Ecto neural progenitor cell (in vitro differentiated cells): ENCODE measurements at regions not wholly inside any gene's neighbourhood (a gene's known extent, or its start where the extent isn't known, plus 50 kb on each side); places are given as distances from the start of the nearest gene placed in this dataset.

Source experiments
- DNase-seq: peaks from one replicate; pipeline ENCODE4 v3.0.0-alpha.2; 2018; ENCODE audit warnings: low spot score

DNA sequence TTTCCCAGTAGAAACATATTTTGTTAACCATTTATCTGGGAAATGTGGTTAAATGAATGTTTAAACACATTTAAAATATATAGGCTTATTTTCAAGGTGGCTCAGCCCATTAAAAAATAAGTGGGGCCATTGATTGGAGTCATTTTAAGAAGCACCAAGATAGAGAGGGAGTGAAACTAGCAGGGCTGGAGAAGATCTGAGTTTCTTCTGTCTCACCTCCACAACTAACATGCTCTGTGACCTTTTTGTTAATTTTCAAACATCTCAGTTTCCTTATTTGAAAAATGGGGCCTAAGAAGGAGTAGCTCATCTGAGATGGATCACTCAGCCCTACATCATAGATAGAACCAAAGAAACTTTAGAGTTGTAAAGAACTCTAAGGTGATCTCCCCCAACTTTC is 254.8 kb downstream of the KCNS3 start:
- no peak for DNase-seq

DNA sequence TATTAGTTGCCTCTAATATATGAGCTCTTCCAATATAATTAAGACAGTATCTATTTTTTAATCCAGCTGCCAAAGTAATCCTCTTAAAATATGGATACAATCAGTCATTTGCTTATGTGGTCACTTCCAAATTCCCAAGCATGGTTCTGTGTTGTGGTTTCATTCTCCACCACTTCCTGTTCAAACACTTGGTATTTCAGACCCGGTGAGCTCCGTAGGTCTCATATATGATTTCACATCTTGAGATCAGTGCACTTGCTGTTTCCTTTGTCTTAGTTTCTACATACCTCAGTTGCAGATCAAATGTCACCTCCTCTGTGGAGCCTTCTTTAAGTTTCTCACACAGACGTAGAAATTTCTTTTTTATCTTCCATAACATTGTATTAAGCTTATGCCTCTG is 254.2 kb downstream of the KCNS3 start:
- DNase-seq: no peak

DNA sequence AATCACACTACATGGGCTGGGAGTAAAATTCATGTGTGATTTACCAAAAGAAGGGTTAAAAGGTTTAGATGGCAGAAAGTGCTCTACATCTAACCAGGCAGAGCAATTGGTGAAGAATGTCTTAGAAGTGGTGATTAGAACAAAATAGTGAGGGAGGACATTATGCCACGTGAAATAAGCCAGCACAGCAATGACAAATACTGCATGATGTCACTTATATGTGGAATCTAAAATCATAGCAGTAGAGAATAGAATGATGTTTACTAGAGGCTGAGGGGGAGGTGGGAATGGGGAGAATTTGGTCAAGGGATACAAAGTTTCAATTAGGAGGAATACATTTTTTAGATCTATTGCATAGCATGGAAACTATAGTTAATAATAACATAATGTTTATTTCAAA is 253.3 kb downstream of the KCNS3 start:
- DNase-seq: no peak

DNA sequence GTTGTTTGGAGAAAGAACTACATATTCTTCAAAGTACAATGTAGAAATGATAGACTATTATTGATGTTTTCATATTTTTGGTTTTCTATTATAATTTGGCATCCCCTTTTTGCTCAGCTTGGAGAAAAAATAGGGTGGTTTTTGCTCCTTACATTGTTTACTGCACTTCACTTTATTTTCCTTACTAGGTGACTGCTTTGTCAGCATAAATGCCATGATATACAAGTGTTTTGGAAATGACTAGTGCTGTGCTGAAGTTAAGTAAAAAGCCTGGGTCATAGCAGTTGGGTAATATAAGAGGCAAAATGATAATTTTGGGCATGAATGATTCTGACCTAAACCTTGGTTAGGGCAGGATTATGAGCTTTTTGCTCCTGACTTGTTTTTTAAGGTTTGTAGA is 250.9 kb downstream of the KCNS3 start:
- DNase-seq: no peak

DNA sequence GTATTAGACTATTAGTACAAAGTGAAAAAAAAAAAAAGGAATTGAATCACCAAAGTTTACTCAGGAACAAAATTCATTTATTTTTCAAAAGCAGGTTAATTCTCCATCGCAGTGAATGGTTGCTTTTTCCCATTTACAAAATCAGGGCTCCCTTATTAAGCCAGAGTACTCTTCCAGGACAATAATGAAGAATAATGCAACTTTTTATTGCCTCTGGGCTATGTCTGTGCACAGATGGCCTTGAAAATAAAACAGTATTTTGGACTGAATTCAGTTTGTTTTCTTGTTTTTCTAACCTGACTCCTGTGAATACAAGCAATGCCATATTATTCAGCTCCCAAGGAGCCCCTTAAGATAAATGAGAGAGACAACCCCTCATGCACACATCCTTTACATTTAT is 246.8 kb downstream of the KCNS3 start:
- no peak for DNase-seq

DNA sequence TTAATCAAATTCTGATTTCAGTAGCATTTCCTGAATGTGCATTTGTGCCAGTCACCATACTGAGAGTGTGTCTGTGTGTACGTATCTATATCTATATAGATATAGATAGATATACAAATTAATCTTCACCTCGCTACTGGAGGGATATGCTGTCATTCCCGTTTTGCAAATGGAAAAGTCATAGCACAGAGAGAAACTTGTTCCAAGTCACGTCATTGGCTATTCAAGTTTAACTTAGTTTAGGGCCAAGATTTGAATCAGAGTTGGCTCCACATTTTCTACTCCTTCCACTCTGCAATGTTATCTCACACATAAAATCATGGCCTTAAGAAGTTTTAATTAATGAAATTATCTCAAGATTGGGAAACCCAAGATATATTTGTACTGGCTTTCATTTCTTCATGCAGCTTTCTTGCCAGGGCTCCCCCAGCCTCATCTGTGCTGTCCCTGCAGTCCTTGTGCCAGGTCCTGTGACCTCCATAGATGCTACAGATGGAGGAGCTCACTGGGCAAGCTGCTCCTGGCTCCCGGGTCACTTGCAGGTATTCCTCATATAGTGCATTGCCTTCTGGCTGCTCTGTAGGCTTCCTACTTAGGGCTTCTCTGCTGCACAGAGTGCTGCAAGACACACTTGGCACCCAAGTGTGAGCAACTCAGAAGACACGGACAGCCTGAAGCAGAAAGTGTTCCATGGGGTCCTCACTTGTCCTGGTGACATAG is 245.8 kb downstream of the KCNS3 start:
- DNase-seq: no peak

DNA sequence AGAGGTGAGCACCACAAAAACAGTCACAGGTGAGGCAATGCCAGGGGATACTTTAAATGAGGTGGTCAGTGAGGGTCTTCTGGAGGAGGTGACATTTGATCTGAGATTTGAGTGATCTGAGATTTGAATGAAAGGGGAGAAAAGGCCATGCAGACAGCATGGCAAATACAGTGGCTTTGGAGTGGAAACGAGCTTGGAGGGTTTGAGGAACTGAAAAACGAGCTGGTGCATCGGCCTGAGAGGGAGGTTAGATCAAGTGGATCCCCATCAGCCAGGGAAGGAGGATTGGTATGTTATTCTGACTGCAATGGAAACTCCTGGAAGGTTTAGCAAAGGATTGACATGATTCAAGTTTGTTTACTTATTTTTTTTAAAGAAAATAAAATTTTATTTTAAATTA is 245.1 kb downstream of the KCNS3 start:
- DNase-seq: no peak

DNA sequence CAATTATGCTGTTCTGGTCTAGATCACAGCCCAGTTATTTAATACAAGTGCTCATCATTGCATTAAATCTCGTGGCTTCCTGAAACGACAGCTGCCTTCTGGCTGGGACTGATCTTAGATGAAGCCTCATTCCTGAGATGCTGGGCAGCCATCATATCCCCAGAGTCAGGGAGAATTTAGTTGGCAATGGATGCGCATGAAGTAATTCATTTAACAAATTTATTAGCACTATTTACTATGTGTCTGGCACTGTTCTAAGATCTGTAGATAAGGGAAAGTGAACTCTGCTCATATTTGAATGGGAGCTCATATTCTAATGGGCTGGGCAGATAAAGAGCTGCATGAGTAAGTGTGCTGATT is 244.7 kb downstream of the KCNS3 start:
- DNase-seq: no peak

DNA sequence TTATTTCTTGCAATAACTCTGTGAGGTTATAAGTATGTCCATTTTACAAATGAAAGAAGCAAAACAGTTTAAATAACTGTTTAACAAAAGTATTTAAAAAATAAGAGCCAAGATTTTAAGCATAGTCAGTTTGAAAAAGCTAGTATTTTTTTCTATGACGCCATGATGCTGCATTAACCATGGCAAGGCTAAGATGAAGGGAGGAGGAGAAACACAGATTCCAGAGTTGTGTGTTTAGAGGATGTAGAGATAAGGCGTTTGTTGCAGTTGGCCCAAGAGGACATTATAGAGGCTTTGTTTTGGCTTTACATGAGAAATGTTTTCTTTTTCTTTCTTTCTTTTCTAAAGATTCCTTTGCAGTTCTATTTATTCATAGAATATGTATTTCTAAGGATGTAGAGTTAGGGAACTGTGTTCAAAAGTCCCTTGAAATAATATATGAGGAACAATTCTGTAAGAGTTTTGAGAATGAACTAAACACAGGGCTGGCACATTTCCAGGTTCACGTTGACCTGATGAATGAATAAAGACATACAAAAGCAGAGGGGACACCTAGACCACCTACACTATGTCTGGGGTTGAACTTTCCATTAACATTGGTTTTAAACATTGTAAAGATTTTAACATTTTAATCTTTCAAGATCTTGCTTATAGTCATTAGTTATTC is 244.2 kb downstream of the KCNS3 start:
- DNase-seq: no peak

DNA sequence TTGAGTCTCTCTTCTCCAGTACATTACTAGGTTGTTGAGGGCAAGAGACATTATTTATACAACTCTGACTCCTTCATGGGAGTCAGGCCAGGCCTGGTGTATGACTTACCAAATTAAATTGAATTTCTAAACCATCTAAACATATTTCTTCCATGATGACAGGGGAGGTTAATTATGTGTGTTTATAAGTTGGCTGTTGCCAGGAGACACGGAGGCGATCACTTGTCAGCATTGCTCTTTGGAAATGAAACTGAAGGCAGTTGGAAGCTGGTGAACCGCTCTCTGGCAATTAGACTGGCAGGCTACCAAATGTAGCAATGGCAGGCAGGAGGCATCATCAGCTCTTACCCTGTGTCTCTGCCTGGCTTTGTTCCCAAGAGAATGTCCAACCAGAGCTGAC is 241.4 kb downstream of the KCNS3 start:
- DNase-seq: no peak

DNA sequence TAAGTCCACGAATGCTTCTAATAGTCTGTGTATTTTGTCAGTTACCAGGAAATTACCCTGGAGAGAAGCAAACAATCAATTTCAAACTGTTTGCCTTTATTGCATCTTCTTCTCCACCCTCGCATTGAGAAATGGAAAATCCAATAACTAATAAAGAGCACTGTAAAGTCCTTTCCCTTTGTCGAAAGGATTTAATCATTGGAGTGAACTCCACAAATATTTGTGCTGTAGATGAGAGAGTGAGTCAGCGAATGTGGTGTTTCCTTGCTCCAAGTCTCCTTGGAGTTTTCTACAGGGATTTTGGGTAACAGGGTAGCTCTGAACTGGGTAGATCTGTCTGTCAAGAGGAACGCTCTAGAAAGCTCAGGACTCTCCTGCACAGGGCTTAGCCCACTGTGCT is 240.2 kb downstream of the KCNS3 start:
- DNase-seq: no peak

DNA sequence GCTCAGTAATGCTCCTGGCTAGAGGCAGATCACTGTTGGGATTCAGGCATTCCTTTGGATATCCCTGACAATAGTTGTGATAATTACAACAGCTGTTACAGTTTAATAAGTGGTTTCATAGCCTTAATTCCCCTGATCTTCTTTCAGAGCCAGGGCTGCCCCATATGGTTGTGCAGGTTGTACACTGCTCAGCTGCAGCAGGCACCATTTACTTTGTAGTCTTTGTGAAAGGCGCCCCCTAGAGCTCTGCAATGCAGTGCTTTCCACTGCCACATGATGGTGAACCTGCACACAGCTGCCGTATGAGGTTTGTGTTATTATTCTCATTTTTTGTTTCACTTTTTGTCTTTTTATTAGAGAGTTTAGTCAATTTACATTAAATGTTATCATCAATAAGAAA is 239.1 kb downstream of the KCNS3 start:
- no peak for DNase-seq

DNA sequence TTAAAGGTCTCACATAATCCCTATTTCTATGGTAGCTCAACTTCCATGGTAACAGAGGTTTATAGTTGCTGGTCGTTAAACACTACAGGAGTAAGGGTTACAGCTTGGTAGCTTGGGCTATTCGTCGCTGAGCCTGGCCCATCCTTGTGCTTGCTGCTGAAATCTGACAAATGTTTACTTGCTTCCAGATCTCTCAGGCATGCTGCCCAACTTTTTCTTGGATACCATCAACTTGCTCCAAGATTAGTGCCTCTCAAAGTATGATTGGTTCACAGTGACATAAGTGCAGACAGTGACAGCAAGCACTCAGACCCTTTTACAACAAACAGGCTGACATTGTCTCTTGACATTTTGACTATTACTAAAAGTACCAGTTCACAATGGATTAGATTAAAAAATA is 231.8 kb downstream of the KCNS3 start:
- no peak for DNase-seq

DNA sequence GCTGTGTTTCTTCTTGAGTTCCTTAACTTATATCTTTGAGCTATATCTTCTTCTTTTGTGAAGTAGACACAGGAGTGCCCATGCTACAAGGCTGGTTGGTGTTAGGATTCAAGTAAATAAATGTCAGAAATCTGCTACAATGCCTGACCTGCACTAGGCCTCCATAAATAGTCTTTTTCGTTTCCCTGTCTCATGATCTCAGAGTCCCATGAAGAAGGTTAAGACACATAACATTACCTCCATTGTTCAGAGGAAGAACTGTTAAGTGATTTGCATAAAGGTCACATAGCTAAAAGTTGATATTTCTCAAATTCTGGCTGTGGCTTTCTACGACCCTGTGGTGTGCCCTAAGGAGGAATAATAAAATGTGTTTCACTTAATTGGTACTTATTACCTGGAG is 228.4 kb downstream of the KCNS3 start:
- DNase-seq: no peak

DNA sequence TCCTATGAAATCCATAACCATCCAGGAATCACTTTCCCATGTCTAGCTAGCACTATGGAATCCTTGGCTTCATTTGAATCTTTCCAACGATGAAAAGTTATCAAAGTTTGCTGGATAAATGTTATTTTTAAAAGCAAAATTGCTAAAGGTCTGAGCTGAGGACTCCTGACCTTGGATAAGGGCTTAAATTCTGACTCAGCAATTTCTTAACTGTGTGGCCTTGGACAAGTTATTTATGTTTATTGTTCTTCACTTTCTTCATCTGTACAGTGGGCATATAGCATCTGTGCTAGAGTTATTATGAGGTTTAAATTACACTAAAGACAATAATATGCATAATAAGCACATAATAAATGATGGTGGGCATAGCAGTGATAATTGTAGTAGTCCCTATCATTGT is 227.5 kb downstream of the KCNS3 start:
- DNase-seq: no peak

DNA sequence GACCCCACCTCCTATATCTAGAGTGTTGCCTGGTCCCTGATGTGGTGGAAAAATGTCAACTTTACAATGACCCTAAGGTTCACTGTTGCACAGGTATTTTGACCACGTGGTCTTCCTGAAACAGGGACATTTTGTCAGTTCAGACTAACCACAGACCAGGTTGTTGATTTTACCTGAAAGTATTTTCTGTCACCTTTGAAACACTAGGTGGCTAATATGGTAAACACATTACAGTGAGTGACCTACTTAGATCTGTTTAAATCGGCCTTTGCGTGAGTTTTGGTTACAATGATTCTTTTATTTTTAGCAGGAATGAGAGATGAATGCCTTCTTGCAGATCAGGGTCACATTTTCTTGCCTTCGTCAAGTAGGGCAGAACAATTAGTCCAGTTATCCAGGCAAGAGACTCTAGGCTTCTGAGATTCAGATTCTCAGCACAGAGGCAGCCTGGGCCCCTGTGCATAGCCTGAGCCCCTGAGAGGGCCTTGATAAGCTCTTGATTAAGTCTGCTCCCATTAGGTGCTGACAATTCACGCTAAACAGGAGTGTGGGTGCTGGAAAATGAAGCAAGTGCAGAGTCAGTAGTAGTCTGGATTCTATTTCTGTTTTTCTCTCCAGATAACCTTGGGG is 226.2 kb downstream of the KCNS3 start:
- no peak for DNase-seq

DNA sequence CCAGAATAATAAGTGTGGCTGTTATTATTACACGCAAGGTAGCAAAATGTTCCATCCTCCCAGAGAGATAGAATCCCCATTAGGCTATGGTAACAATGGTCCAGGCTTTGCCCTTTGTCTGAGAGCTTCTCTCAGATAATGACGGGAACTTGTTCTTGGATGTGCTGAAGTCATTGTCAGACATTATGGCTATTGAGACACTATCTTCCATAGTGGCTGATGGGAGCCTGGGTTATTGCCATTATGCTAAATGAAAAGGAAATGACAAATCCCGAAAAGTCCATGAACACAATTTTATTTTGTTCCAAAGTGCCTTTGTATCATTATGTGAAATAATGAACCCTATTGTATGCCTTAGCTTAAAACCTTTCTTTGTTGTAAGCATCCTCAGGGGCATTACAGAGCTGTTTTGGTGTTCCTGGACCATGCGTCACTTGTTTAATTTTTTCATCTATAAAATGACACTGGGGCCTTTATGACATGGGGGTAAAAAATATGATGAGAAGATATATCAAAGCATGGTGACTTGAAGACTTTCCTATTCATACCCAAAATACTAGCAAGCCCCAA is 218.5 kb downstream of the KCNS3 start:
- DNase-seq: no peak

DNA sequence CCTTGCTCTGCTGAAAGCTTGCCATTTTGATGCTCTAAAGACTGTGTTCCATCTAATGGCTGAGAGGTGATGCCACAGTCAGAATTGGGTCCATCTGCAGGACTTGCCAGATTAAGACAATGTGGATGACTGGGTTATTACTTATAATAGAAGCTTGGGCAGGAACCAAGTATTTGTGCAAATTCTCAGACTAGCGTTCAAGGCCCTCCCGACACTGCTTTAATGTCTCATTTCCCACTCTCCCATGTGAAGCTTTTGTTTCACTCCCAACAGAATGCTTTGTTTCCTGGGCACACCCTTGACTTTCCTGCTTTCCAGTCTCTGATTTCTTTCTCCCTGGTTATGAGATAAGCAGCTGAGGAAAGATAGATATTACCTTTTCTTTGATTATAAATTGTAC is 215.8 kb downstream of the KCNS3 start:
- no peak for DNase-seq

DNA sequence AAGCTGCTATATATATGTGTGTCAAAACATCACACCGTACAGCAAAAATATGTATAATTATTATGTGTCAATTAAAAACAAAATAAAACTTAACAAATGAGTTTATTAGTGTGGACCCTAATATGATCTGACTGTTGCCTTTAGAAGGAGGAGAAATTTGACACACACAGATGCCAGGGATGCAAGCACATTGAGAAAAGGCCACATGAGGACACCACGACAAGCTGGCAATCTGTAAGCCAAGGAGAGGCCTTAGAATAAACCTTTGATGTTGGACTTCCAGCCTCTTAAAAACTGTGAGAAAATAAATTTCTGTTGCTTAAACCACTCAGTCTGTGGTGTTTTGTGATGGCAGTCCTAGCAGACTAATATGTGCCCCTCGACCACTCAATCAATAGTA is 214.7 kb downstream of the KCNS3 start:
- no peak for DNase-seq

DNA sequence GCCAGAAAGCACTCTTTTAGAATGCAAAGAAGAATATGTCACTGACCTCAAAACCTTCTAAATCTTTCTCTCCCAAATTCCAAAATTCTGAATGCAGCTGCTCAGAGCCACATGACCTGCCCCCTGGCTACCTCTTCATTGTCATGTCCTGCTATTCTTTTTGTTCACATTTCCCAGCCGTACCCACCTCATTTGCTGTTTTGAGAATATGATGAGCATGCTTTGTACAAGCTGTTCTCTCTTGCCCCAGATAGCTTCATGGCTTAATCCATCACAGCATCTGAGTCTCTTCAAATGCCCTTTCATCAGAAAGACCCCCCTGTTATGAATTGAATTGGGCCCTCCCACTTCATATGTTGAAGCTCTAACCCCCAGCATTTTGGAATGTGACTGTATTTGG is 214.3 kb downstream of the KCNS3 start:
- no peak for DNase-seq

DNA sequence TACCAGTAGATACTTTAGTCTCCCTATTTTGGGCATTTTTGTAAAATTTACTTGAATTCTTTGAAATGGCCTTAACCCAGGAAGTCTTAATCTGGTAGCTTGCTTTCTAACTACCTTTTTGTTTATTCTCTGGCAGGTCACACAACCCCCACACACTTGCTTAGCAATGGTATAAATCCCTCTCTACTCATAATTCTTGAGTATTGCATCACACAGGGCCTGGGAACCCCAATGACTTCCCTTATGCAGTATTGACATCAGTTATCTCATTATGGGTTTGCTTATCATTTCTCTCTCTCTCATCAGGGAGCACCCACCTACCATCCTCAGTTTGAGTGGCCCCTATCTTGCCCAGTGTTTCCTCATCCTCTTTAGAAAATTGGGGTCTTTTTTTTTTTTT is 207.1 kb downstream of the KCNS3 start:
- no peak for DNase-seq

DNA sequence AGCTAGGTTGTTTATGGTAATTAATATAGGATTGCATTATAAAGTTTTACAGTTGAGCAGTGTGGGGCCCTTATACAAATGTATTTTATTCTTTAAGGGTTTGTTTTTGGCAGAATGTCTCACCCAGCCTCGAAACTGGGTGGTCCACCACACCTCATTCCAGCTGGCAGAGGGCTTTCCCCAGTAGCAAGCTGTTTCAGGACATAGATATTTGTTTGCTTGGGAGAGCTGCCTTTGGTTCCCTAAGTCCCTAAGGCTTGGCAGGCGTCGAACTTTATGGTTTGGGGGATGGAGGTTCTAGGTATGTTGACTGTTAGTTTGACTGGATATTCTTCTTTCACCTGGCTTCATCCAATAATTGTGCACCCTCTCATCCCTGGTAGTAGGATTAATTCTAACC is 205.9 kb downstream of the KCNS3 start:
- DNase-seq: no peak

DNA sequence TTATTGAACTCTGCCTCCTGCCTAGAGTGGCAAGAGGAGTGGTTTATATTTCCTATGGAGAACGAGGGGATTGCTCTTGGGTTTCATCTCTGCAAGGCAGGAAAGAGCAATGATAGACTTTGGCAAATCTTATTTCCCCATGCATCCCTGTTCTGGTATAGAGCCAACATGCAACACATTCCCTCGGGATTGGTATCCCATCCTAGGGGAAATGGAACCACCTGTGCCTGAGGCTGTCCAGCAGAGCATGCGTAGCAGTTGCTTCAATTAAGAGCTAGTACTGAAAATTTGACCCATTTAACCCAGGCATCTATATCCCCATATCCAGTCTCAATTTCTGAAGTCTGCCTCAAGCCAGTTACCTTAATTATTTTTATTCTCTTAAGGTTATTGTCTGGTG is 205.3 kb downstream of the KCNS3 start:
- DNase-seq: no peak

DNA sequence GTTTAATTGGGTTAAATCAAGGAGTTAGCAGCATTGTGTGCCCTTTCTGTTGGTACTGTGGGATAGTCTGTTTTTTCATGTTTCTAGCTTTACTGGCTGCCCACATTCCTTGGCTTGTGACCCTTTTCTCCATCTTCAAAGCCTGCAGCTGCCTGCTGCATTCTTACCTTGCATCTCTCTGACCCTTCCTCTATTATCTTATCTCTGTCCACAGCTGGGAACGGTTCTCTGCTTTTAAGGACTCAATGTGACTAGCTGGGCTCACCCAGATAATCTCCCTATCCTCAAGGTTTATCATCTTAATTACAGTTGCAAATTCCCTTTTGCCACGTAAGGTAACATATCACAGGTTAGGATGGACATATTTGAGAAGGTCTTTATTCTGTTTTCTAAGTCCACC is 199.7 kb downstream of the KCNS3 start:
- no peak for DNase-seq
